Neural cell (in vitro differentiated cells): ENCODE measurements at regions not wholly inside any gene's neighbourhood (a gene's known extent, or its start where the extent isn't known, plus 50 kb on each side); places are given as distances from the start of the nearest gene placed in this dataset.

Source experiments
- H2AFZ ChIP-seq: fragments of 200-600, 300-800 bp; sonication (generic), shearing (Covaris generic); 2 replicates; pipeline ENCODE4 v1.6.0; 2014; ENCODE audit warnings: low read depth, mild to moderate bottlenecking, antibody characterized with exemption, low read length, moderate library complexity
- H3F3A ChIP-seq: fragments of 200-600 bp; shearing (Covaris generic); 2 replicates; pipeline ENCODE4 v1.6.1; 2016; ENCODE audit warnings: mild to moderate bottlenecking, moderate library complexity, mixed read lengths, antibody characterized with exemption, low read length; ENCODE audit not compliant: insufficient read depth, poor library complexity, severe bottlenecking
- H3K27ac ChIP-seq: fragments of 200-600, 300-800 bp; sonication (generic), shearing (Covaris generic); 2 replicates; pipeline ENCODE4 v1.5.1; 2014; ENCODE audit warnings: mild to moderate bottlenecking, low read length, moderate library complexity
- H3K27me3 ChIP-seq: fragments of 300-800, 200-600 bp; sonication (generic), shearing (Covaris generic); 2 replicates; pipeline ENCODE4 v1.6.0; 2014; ENCODE audit warnings: mild to moderate bottlenecking, low read depth, low read length, moderate library complexity; ENCODE audit not compliant: insufficient read depth
- H3K36me3 ChIP-seq: fragments of 300-800, 200-600 bp; sonication (generic), shearing (Covaris generic); 2 replicates; pipeline ENCODE4 v1.5.1; 2014; ENCODE audit warnings: mild to moderate bottlenecking, antibody characterized with exemption, low read length, moderate library complexity; ENCODE audit not compliant: insufficient read depth
- H3K4me2 ChIP-seq: fragments of 300-800, 200-600 bp; sonication (generic), shearing (Covaris generic); 2 replicates; pipeline ENCODE4 v1.6.0; 2014; ENCODE audit warnings: mild to moderate bottlenecking, low read length
- H3K4me3 ChIP-seq: fragments of 300-800, 200-600 bp; sonication (generic), shearing (Covaris generic); 2 replicates; pipeline ENCODE4 v1.5.1; 2014; ENCODE audit warnings: mild to moderate bottlenecking, low read length, moderate library complexity
- H3K79me2 ChIP-seq: fragments of 200-600 bp; shearing (Covaris generic); replicated peaks from 2 replicates; pipeline ENCODE4 v1.6.0; 2014; ENCODE audit warnings: mild to moderate bottlenecking, low read length, moderate library complexity; ENCODE audit not compliant: insufficient read depth
- H3K9ac ChIP-seq: fragments of 300-800, 200-600 bp; sonication (generic), shearing (Covaris generic); 2 replicates; pipeline ENCODE4 v1.6.1; 2016; ENCODE audit warnings: mild to moderate bottlenecking, low read length, mixed read lengths
- H3K9me2 ChIP-seq: fragments of 200-600 bp; shearing (Covaris generic); 2 replicates; pipeline ENCODE4 v1.6.1; 2016; ENCODE audit warnings: mild to moderate bottlenecking, low read length, mixed read lengths; ENCODE audit not compliant: insufficient read depth
- H3K9me3 ChIP-seq: fragments of 200-600, 300-800 bp; sonication (generic), shearing (Covaris generic); 2 replicates; pipeline ENCODE4 v1.6.1; 2016; ENCODE audit warnings: mild to moderate bottlenecking, mixed run types, low read length, moderate library complexity, mixed read lengths
- H4K20me1 ChIP-seq: fragments of 200-600 bp; shearing (Covaris generic); 2 replicates; pipeline ENCODE4 v1.6.1; 2016; ENCODE audit warnings: mild to moderate bottlenecking, mixed run types; ENCODE audit not compliant: insufficient read depth
- CTCF ChIP-seq: fragments of 450-650 bp; IDR thresholded peaks from 2 replicates; pipeline ENCODE4 v1.5.1; 2014; ENCODE audit warnings: antibody characterized with exemption, mild to moderate bottlenecking, moderate library complexity; ENCODE audit not compliant: poor library complexity, severe bottlenecking
- EP300 ChIP-seq: fragments of 450-650 bp; conservative IDR thresholded peaks from 2 replicates; pipeline ENCODE4 v1.6.1; 2014; ENCODE audit warnings: antibody characterized with exemption, mild to moderate bottlenecking, moderate library complexity; ENCODE audit not compliant: poor library complexity, severe bottlenecking
- EZH2 ChIP-seq: fragments of 200-600, 300-800 bp; shearing (Covaris generic), sonication (generic); IDR thresholded peaks from 2 replicates; pipeline ENCODE4 v1.6.1; 2014; ENCODE audit warnings: antibody characterized with exemption, low read length, borderline replicate concordance, mild to moderate bottlenecking; ENCODE audit not compliant: insufficient read depth, poor library complexity, severe bottlenecking
- MXI1 ChIP-seq: fragments of 450-650 bp; conservative IDR thresholded peaks from 2 replicates; pipeline ENCODE4 v1.6.1; 2014; ENCODE audit warnings: antibody characterized with exemption, mild to moderate bottlenecking; ENCODE audit not compliant: poor library complexity, severe bottlenecking
- POLR2AphosphoS5 ChIP-seq: IDR thresholded peaks from 2 replicates; pipeline ENCODE4 v1.6.1; 2012
- RAD21 ChIP-seq: fragments of 450-650 bp; conservative IDR thresholded peaks from 2 replicates; pipeline ENCODE4 v1.6.1; 2014; ENCODE audit warnings: antibody characterized with exemption, mild to moderate bottlenecking, moderate library complexity
- REST ChIP-seq: IDR thresholded peaks from 2 replicates; pipeline ENCODE4 v1.6.1; 2012; ENCODE audit warnings: borderline replicate concordance
- SMC3 ChIP-seq: fragments of 450-650 bp; conservative IDR thresholded peaks from 2 replicates; pipeline ENCODE4 v1.6.1; 2014; ENCODE audit warnings: antibody characterized with exemption, mild to moderate bottlenecking, moderate library complexity; ENCODE audit not compliant: poor library complexity
- TAF1 ChIP-seq: IDR thresholded peaks from 2 replicates; pipeline ENCODE4 v1.6.1; 2012; ENCODE audit warnings: low read depth

GRCh38 chr14:55873169-55873568 is 245.0 kb upstream of the PELI2 start:
- Histone ChIP-seq H3K4me3 (no peak overlapping the region), H3F3A (no peaks in the 10 kb centered on the region), H3K36me3 (no peaks in the 10 kb centered on the region), H3K4me2 (no peak overlapping the region), H3K9me2 (no peaks in the 10 kb centered on the region), H3K9ac (no peak overlapping the region), H4K20me1 (no peaks in the 10 kb centered on the region), H3K27me3 (no peaks in the 10 kb centered on the region), H3K9me3 (no peaks in the 10 kb centered on the region), H3K79me2 (no peaks in the 10 kb centered on the region), H2AFZ (no peak overlapping the region), H3K27ac (no peak overlapping the region)
- TF ChIP-seq REST (no peak), POLR2AphosphoS5 (no peak), RAD21 (no peak), TAF1 (no peak), EP300 (no peak), EZH2 (no peak), SMC3 (no peak), CTCF (no peak)

- Histone ChIP-seq H3K4me3 (no peak overlapping the region), H4K20me1 (no peaks in the 10 kb centered on the region), H3K9me3 (no peaks in the 10 kb centered on the region), H3F3A (no peaks in the 10 kb centered on the region), H3K9ac (no peak overlapping the region), H3K27ac (no peak overlapping the region), H2AFZ (no peak overlapping the region), H3K9me2 (no peaks in the 10 kb centered on the region), H3K27me3 (no peaks in the 10 kb centered on the region), H3K36me3 (no peaks in the 10 kb centered on the region), H3K4me2 (no peak overlapping the region), H3K79me2 (no peaks in the 10 kb centered on the region)
- TF ChIP-seq SMC3: no peak
- no peak for TF ChIP-seq TAF1
- TF ChIP-seq POLR2AphosphoS5: no peak
- TF ChIP-seq CTCF: no peak
- no peak for TF ChIP-seq MXI1
- TF ChIP-seq EZH2: no peak
- TF ChIP-seq RAD21: no peak
- no peak for TF ChIP-seq REST
- TF ChIP-seq EP300: no peak
Measured at GRCh38 chr14:55874785-55875184, 243.4 kb upstream of the PELI2 start.
